ENCODE measurements at regions not wholly inside any gene's neighbourhood (a gene's known extent, or its start where the extent isn't known, plus 50 kb on each side); places are given as distances from the start of the nearest gene placed in this dataset.

DNA sequence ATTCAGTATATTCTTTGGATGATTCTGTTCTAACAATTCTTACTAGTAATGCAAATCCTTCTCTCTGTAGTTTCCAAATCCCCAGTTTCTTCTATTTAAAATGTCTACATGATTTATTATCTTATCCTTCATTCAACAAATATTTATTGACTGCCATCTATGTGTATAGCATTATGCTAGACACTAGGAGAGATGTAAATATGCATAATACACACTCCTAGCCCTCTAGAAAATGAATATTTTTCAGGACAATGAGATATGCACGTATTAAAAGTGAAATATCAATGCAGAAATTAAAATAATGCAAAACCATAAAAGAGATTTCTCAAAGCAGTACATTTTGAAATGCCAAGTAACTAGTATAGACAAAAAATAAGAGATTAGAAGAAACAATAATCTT, 293.5 kb upstream of the CNR1 start:
- Histone ChIP-seq H3K4me3 (ENCODE audit: insufficient read depth, low read depth, low read length) (no peak overlapping the region), H3K36me3 (ENCODE audit: control insufficient read depth, insufficient read depth, low read length) (no peaks in the 10 kb centered on the region), H3K4me1 (ENCODE audit: control insufficient read depth, insufficient read depth, low read length) (no peaks in the 10 kb centered on the region), H3K9me3 (ENCODE audit: control insufficient read depth, low read length) (no peaks in the 10 kb centered on the region), H3K27me3 (ENCODE audit: control insufficient read depth, insufficient read depth, low read length, poor library complexity, severe bottlenecking) (no peaks in the 10 kb centered on the region), H3K27ac (ENCODE audit: insufficient read depth, low read depth, low read length, poor library complexity, severe bottlenecking) (no peak overlapping the region)
- WGBS, 2 experiments, result no CpG with 5 or more reads among the region's 1 CpG

DNA sequence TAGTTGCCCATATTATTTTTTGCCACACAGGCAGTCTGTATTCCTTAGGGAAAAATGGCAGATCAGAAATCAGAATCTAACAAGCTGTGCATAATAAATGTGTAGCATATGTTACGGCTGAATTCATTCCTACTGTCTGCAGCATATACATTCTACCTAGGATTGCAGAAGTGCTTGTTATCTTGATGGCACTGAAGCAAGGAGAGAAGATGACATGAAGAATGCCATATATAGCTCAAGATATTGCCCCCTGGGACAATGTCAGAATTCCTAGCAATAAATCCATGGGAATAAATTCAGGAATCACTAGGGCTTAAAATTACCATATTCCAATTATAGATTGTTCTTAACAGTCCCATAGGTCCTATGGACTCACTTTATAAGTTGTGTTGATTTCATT, 293.0 kb upstream of the CNR1 start:
- H3K4me1 ChIP-seq (ENCODE audit: control insufficient read depth, insufficient read depth, low read length), result no peaks in the 10 kb centered on the region
- H3K27me3 ChIP-seq (ENCODE audit: control insufficient read depth, insufficient read depth, low read length, poor library complexity, severe bottlenecking), result no peaks in the 10 kb centered on the region
- no peaks in the 10 kb centered on the region for H3K36me3 ChIP-seq (ENCODE audit: control insufficient read depth, insufficient read depth, low read length)
- no peaks in the 10 kb centered on the region for H3K9me3 ChIP-seq (ENCODE audit: control insufficient read depth, low read length)
- H3K4me3 ChIP-seq (ENCODE audit: insufficient read depth, low read depth, low read length), result no peak overlapping the region
- 87 to 100% methylated on average over 1 of the region's 1 CpG for WGBS, 2 experiments
- no peak overlapping the region for H3K27ac ChIP-seq (ENCODE audit: insufficient read depth, low read depth, low read length, poor library complexity, severe bottlenecking)

DNA sequence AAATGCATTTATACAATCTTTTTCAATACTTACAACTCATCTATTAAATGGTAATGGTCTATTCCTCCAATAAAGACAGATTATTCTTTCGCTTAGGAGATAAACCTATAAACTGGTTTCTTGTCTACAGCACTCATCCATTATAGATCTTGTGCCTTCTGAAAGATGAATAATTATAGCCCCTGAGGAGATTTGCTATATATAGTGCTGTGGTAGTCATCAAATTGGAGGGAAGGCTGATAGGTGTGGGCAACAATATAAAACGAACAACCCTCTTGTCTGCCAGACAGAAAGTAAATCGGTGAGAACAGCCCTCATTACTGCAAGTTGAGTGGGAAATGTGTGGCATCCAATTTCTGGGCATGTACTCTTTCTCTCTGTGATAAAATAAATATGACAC, 292.5 kb upstream of the CNR1 start:
- Histone ChIP-seq H3K9me3 (ENCODE audit: control insufficient read depth, low read length) (no peaks in the 10 kb centered on the region), H3K27ac (ENCODE audit: insufficient read depth, low read depth, low read length, poor library complexity, severe bottlenecking) (no peak overlapping the region), H3K4me1 (ENCODE audit: control insufficient read depth, insufficient read depth, low read length) (no peaks in the 10 kb centered on the region), H3K27me3 (ENCODE audit: control insufficient read depth, insufficient read depth, low read length, poor library complexity, severe bottlenecking) (no peaks in the 10 kb centered on the region), H3K4me3 (ENCODE audit: insufficient read depth, low read depth, low read length) (no peak overlapping the region), H3K36me3 (ENCODE audit: control insufficient read depth, insufficient read depth, low read length) (no peaks in the 10 kb centered on the region)
- 97 to 100% methylated on average over 2 to 3 of the region's 3 CpGs for WGBS, 2 experiments

DNA sequence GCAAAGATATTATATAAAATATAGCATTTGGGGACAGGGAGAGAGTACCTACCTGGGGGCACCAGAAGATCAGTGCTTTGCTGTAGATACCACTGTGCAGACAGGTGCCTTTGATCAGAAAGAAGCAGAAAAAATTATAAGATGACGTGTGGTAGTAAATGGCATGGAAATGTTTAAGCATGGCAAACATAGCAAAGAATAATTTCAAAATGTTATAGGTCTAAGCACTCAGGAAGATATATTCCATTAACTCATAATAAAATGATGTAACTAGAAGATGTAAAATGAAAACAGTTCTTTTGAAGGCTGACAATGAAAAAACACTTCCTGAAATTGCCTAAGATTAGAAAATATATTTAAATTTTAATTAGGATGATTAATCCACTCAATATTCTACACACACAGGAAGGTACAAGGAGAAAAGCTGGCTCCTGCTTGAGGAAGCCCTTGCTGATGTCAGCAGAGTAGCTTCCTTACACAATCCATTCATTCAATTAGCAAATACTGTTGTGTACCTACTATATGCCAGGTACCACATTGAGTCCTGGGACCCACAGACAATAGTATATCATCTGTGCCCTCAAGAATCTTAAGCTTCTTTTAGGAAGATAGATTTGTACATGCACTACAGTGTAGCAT, 290.2 kb upstream of the CNR1 start:
- H3K36me3 ChIP-seq (ENCODE audit: control insufficient read depth, insufficient read depth, low read length), result no peaks in the 10 kb centered on the region
- H3K4me1 ChIP-seq (ENCODE audit: control insufficient read depth, insufficient read depth, low read length), result no peaks in the 10 kb centered on the region
- H3K9me3 ChIP-seq (ENCODE audit: control insufficient read depth, low read length), result no peaks in the 10 kb centered on the region
- H3K27me3 ChIP-seq (ENCODE audit: control insufficient read depth, insufficient read depth, low read length, poor library complexity, severe bottlenecking), result no peaks in the 10 kb centered on the region
- no peak overlapping the region for H3K27ac ChIP-seq (ENCODE audit: insufficient read depth, low read depth, low read length, poor library complexity, severe bottlenecking)
- H3K4me3 ChIP-seq (ENCODE audit: insufficient read depth, low read depth, low read length), result no peak overlapping the region
- WGBS, 2 experiments, result 88 to 92% methylated on average over 1 of the region's 1 CpG

DNA sequence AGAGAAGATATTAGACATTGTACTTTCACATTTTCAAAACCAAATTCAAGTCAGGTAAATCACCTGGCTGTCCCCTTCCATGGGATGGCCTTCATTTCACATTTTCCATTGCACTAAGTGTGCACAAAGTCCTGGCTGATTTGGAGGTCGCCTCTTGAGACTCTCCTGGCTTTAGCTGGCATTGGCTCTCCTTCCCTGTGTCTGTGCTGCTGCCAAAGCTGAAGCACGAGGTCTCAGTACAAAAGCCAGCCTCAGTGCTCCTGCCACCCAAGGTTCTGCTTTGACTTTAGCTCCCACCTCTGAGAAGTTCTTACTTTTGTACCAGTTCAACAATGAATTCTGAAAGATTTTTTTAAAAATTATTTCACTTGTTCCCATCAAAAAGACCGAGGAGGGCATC, 289.2 kb upstream of the CNR1 start:
- H3K36me3 ChIP-seq (ENCODE audit: control insufficient read depth, insufficient read depth, low read length), result no peaks in the 10 kb centered on the region
- H3K9me3 ChIP-seq (ENCODE audit: control insufficient read depth, low read length), result no peaks in the 10 kb centered on the region
- H3K27ac ChIP-seq (ENCODE audit: insufficient read depth, low read depth, low read length, poor library complexity, severe bottlenecking), result no peak overlapping the region
- H3K4me1 ChIP-seq (ENCODE audit: control insufficient read depth, insufficient read depth, low read length), result no peaks in the 10 kb centered on the region
- H3K27me3 ChIP-seq (ENCODE audit: control insufficient read depth, insufficient read depth, low read length, poor library complexity, severe bottlenecking), result no peaks in the 10 kb centered on the region
- 84 to 85% methylated on average over 3 of the region's 3 CpGs for WGBS, 2 experiments
- no peak overlapping the region for H3K4me3 ChIP-seq (ENCODE audit: insufficient read depth, low read depth, low read length)

DNA sequence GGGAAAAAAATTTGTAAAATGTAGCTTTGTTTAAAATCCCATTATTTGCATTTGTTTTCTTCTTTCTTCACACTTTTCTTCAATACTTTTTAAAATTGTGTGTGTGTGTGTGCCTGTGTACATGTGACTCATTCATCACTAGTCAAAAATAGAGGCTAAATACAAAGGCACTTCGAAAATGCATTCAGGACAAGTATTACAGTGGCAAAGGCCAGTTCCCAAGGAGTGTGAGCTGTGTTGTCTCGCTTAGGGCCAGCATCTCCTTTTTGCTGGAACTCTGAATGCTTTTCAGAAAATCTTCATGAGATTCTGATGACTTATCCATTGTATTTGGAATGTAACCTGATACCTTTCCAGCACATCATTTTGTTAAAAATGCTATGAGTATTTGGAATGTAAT, 288.5 kb upstream of the CNR1 start:
- WGBS, 2 experiments, result 96% methylated on average over 2 of the region's 2 CpGs
- no peaks in the 10 kb centered on the region for H3K27me3 ChIP-seq (ENCODE audit: control insufficient read depth, insufficient read depth, low read length, poor library complexity, severe bottlenecking)
- H3K36me3 ChIP-seq (ENCODE audit: control insufficient read depth, insufficient read depth, low read length), result no peaks in the 10 kb centered on the region
- no peaks in the 10 kb centered on the region for H3K9me3 ChIP-seq (ENCODE audit: control insufficient read depth, low read length)
- H3K27ac ChIP-seq (ENCODE audit: insufficient read depth, low read depth, low read length, poor library complexity, severe bottlenecking), result no peak overlapping the region
- H3K4me1 ChIP-seq (ENCODE audit: control insufficient read depth, insufficient read depth, low read length), result no peaks in the 10 kb centered on the region
- H3K4me3 ChIP-seq (ENCODE audit: insufficient read depth, low read depth, low read length), result no peak overlapping the region

DNA sequence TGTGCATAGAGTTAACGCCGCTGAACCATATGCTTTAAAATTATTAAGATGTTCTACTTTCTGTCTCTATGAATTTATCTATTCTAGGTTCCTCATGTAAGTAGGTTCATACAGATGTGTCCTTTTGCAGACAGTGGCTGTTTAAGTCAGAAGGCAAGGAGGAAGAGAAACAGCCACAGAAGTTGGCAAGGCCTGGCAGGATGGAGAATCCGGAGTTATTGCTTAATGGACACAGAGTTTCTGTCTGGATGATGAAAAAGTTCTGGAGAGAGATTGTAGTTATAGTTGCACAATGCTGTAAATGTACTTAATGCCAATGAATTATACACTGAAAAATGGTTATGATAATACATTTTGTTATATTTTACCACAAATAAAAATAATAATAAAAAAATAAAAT, 283.6 kb upstream of the CNR1 start:
- WGBS, 2 experiments, result 90 to 96% methylated on average over 2 to 3 of the region's 3 CpGs
- H3K36me3 ChIP-seq (ENCODE audit: control insufficient read depth, insufficient read depth, low read length), result no peaks in the 10 kb centered on the region
- H3K4me3 ChIP-seq (ENCODE audit: insufficient read depth, low read depth, low read length), result no peak overlapping the region
- no peaks in the 10 kb centered on the region for H3K27me3 ChIP-seq (ENCODE audit: control insufficient read depth, insufficient read depth, low read length, poor library complexity, severe bottlenecking)
- no peaks in the 10 kb centered on the region for H3K9me3 ChIP-seq (ENCODE audit: control insufficient read depth, low read length)
- no peaks in the 10 kb centered on the region for H3K4me1 ChIP-seq (ENCODE audit: control insufficient read depth, insufficient read depth, low read length)
- H3K27ac ChIP-seq (ENCODE audit: insufficient read depth, low read depth, low read length, poor library complexity, severe bottlenecking), result no peak overlapping the region

DNA sequence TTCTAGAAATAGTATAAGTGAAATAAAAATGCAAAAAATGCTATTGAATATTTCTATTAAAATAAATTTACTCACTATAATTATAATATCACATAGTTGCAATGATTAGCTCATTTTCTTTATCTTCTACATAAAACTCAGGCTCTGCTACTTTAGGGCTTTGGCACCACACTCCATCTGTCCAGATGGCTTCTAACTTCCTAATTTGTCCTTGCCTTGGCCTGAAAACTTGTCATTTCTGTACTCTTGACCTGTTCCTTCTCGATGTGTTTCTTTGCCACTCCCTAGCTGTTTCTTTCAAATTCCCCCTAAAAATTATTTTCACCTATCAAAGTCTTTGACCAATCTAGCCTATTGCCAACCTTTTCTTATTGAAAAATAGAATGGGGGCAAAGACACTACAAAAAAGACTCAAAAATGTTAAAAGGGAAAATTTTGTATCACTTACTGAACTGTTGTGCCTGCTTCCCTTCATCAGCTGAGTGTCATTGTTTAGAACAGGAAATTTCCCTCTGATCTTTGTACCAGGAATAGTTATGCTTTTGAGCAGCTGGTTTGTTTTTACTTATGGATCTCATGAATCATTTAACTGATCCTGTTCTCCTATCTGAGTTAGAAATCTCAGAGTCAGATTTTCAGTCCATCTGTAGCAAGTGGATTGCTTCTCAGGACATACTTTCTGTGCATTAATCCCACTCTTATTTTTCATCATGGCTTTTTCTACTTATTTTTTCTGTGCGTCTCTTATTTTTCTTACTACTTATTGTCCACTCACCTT, 279.2 kb upstream of the CNR1 start:
- 89 to 96% methylated on average over 2 of the region's 2 CpGs for WGBS, 2 experiments
- Histone ChIP-seq H3K27me3 (ENCODE audit: control insufficient read depth, insufficient read depth, low read length, poor library complexity, severe bottlenecking) (no peaks in the 10 kb centered on the region), H3K4me3 (ENCODE audit: insufficient read depth, low read depth, low read length) (no peak overlapping the region), H3K9me3 (ENCODE audit: control insufficient read depth, low read length) (no peaks in the 10 kb centered on the region), H3K27ac (ENCODE audit: insufficient read depth, low read depth, low read length, poor library complexity, severe bottlenecking) (no peak overlapping the region), H3K4me1 (ENCODE audit: control insufficient read depth, insufficient read depth, low read length) (no peaks in the 10 kb centered on the region), H3K36me3 (ENCODE audit: control insufficient read depth, insufficient read depth, low read length) (no peaks in the 10 kb centered on the region)

DNA sequence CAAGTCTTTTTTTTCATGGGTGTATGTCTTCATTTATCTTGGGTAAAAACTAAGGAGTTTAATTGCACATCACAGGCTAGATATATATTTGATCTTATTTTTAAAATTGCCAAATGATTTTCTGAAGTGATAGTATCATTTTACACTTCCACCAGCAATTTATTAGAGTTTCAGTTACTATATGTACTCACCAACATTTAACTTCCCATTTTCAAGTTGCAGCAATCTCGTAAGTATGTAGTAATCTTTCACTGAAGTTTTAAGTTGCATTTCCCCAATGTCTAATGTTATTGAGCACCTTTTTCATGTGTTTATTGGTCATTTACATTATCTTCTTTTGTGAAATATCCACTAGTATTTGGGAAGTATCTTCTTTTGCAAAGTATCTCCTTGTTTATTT, 277.4 kb upstream of the CNR1 start:
- Histone ChIP-seq H3K9me3 (ENCODE audit: control insufficient read depth, low read length) (no peaks in the 10 kb centered on the region), H3K4me1 (ENCODE audit: control insufficient read depth, insufficient read depth, low read length) (no peaks in the 10 kb centered on the region), H3K27ac (ENCODE audit: insufficient read depth, low read depth, low read length, poor library complexity, severe bottlenecking) (no peak overlapping the region), H3K36me3 (ENCODE audit: control insufficient read depth, insufficient read depth, low read length) (no peaks in the 10 kb centered on the region), H3K27me3 (ENCODE audit: control insufficient read depth, insufficient read depth, low read length, poor library complexity, severe bottlenecking) (no peaks in the 10 kb centered on the region), H3K4me3 (ENCODE audit: insufficient read depth, low read depth, low read length) (no peak overlapping the region)
- WGBS, 2 experiments, result 100% methylated on average over 1 of the region's 1 CpG

DNA sequence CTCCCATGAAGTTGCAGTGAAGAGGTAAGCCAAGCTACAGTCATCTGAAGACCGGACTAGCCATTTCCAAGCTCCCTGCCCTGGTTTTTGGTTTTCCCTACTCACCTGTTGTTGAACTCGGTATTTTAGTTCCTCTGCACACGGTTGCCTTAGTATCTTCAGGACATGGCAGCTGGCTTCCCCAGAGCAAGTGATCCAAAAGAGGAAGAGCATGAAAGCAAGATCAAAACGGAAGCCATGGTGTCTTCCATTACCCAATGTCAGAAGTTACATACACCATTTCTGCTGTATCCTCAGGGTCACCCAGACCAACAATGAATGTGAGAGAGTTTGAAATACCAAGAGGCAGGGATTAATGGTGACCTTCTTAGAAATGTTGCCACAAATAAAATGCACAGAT, 276.6 kb upstream of the CNR1 start:
- WGBS, 2 experiments, result 89 to 94% methylated on average over 4 of the region's 4 CpGs
- H3K27ac ChIP-seq (ENCODE audit: insufficient read depth, low read depth, low read length, poor library complexity, severe bottlenecking), result no peak overlapping the region
- H3K4me1 ChIP-seq (ENCODE audit: control insufficient read depth, insufficient read depth, low read length), result no peaks in the 10 kb centered on the region
- H3K9me3 ChIP-seq (ENCODE audit: control insufficient read depth, low read length), result no peaks in the 10 kb centered on the region
- no peaks in the 10 kb centered on the region for H3K27me3 ChIP-seq (ENCODE audit: control insufficient read depth, insufficient read depth, low read length, poor library complexity, severe bottlenecking)
- no peak overlapping the region for H3K4me3 ChIP-seq (ENCODE audit: insufficient read depth, low read depth, low read length)
- H3K36me3 ChIP-seq (ENCODE audit: control insufficient read depth, insufficient read depth, low read length), result no peaks in the 10 kb centered on the region

All from ectodermal cell (in vitro differentiated cells).